GM12878 (cell line): ENCODE measurements at regions not wholly inside any gene's neighbourhood (a gene's known extent, or its start where the extent isn't known, plus 50 kb on each side); places are given as distances from the start of the nearest gene placed in this dataset.

Source experiments
- CEBPZ ChIP-seq: fragments of 150-350 bp; IDR thresholded peaks from 2 replicates; pipeline ENCODE4 v1.6.1; 2016; ENCODE audit warnings: low read depth, low read length
- CHD4 ChIP-seq: fragments of 200-600 bp; sonication (generic); IDR thresholded peaks from 2 replicates; pipeline ENCODE4 v1.6.1; 2016; ENCODE audit warnings: mild to moderate bottlenecking
- GABPA ChIP-seq: IDR thresholded peaks from 2 replicates; pipeline ENCODE4 v1.6.1; 2014; ENCODE audit warnings: antibody characterized with exemption, low read depth, mild to moderate bottlenecking, inconsistent platforms
- HSF1 ChIP-seq: fragments of 150-350 bp; IDR thresholded peaks from 2 replicates; pipeline ENCODE4 v1.6.1; 2014; ENCODE audit warnings: mild to moderate bottlenecking, low read depth, low read length
- IRF3 ChIP-seq: fragments of 450-650 bp; IDR thresholded peaks from 2 replicates; pipeline ENCODE4 v1.6.1; 2014; ENCODE audit warnings: mild to moderate bottlenecking
- MAX ChIP-seq: IDR thresholded peaks from 2 replicates; pipeline ENCODE4 v1.6.1; 2012; ENCODE audit warnings: low read depth, low read length, improper control_type of control experiment
- MYB ChIP-seq: fragments of 150-350 bp; IDR thresholded peaks from 2 replicates; pipeline ENCODE4 v1.6.1; 2014; ENCODE audit warnings: mild to moderate bottlenecking, low read depth, low read length, borderline replicate concordance
- NFXL1 ChIP-seq: fragments of 450-650 bp; IDR thresholded peaks from 2 replicates; pipeline ENCODE4 v1.6.1; 2017; ENCODE audit warnings: antibody characterized with exemption, mild to moderate bottlenecking, borderline replicate concordance
- NFYA ChIP-seq: IDR thresholded peaks from 2 replicates; pipeline ENCODE4 v1.6.1; 2011; ENCODE audit warnings: low read depth, mild to moderate bottlenecking, low read length, improper control_type of control experiment, borderline replicate concordance
- NRF1 ChIP-seq: conservative IDR thresholded peaks from 2 replicates; pipeline ENCODE4 v1.6.1; 2011; ENCODE audit warnings: mild to moderate bottlenecking, low read depth, low read length, improper control_type of control experiment
- RCOR1 ChIP-seq: conservative IDR thresholded peaks from 2 replicates; pipeline ENCODE4 v1.6.1; 2012; ENCODE audit warnings: low read depth, low read length, improper control_type of control experiment
- RELA ChIP-seq: fragments of 450-650 bp; IDR thresholded peaks from 2 replicates; pipeline ENCODE4 v1.8.0; 2014; ENCODE audit warnings: borderline replicate concordance; ENCODE audit not compliant: partially characterized antibody
- RFX5 ChIP-seq: IDR thresholded peaks from 2 replicates; pipeline ENCODE4 v1.6.1; 2011; ENCODE audit warnings: low read depth, low read length, improper control_type of control experiment
- SKIL ChIP-seq: fragments of 450-650 bp; IDR thresholded peaks from 2 replicates; pipeline ENCODE4 v1.6.1; 2017; ENCODE audit warnings: mild to moderate bottlenecking, low read depth, inconsistent platforms; ENCODE audit not compliant: poor library complexity, severe bottlenecking
- SMAD5 ChIP-seq: IDR thresholded peaks from 2 replicates; pipeline ENCODE4 v1.6.1; 2016; ENCODE audit warnings: antibody characterized with exemption, low read depth
- SREBF1 ChIP-seq: IDR thresholded peaks from 2 replicates; pipeline ENCODE4 v1.6.1; 2012; ENCODE audit warnings: mild to moderate bottlenecking, low read length
- SREBF2 ChIP-seq: IDR thresholded peaks from 2 replicates; pipeline ENCODE4 v1.6.1; 2012; ENCODE audit warnings: mild to moderate bottlenecking, low read length
- TCF3 ChIP-seq: IDR thresholded peaks from 2 replicates; pipeline ENCODE4 v1.6.1; 2012; ENCODE audit warnings: low read depth, mild to moderate bottlenecking, low read length, borderline replicate concordance; ENCODE audit not compliant: insufficient read depth
- YY1 ChIP-seq: IDR thresholded peaks from 2 replicates; pipeline ENCODE4 v1.6.1; 2011; ENCODE audit warnings: low read depth, mild to moderate bottlenecking, low read length
- ZNF207 ChIP-seq: fragments of 450-650 bp; IDR thresholded peaks from 2 replicates; pipeline ENCODE4 v1.6.1; 2014; ENCODE audit warnings: antibody characterized with exemption, mild to moderate bottlenecking, borderline replicate concordance
- ZNF384 ChIP-seq: IDR thresholded peaks from 2 replicates; pipeline ENCODE4 v1.6.1; 2012; ENCODE audit warnings: low read depth, mild to moderate bottlenecking, low read length, improper control_type of control experiment, borderline replicate concordance
- ZZZ3 ChIP-seq: IDR thresholded peaks from 2 replicates; pipeline ENCODE4 v1.6.1; 2011; ENCODE audit warnings: low read depth; ENCODE audit not compliant: control insufficient read depth, insufficient read length

- TF ChIP-seq CEBPZ (no peak), MAX (no peak), NFXL1 (no peak), CHD4 (no peak), NRF1 (no peak), ZNF384 (no peak), SREBF1 (no peak), SKIL (no peak), SMAD5 (no peak), RFX5 (no peak), RELA (no peak), ZNF207 (no peak), IRF3 (no peak), NFYA (no peak), SREBF2 (no peak), YY1 (no peak), MYB (no peak), RCOR1 (no peak), ZZZ3 (no peak), HSF1 (no peak), GABPA (no peak), TCF3 (no peak)
Observed at GRCh38 chr6:84332139-84333034, 104.9 kb upstream of the CEP162 start (continued).
